Heart right ventricle (tissue), 16 donors: ENCODE measurements at regions not wholly inside any gene's neighbourhood (a gene's known extent, or its start where the extent isn't known, plus 50 kb on each side); places are given as distances from the start of the nearest gene placed in this dataset.

Source experiments
- ATAC-seq, 8 donors: fragments of 200-7000 bp; cut with Tn5 transposase; one replicate each; pipeline ENCODE4 v1.9.1; 2020; ENCODE audit warnings: mild to moderate bottlenecking in 8 of 8, moderate library complexity in 8 of 8, moderate number of reproducible peaks in 1 of 8
- DNase-seq, 2 donors: peaks; one replicate each; pipeline ENCODE4 v3.0.0-alpha.2; 2020
- H3K27ac ChIP-seq, 10 donors: fragments of 200-600 bp; sonication (generic) in 2 of 10; one replicate each; pipeline versions ENCODE4 v1.5.0 to v1.8.0; 2020 to 2022; ENCODE audit warnings: mild to moderate bottlenecking in 3 of 10
- H3K27me3 ChIP-seq, 7 donors: fragments of 200-600 bp; one replicate each; pipeline ENCODE4 v1.8.0; 2021 to 2022; ENCODE audit warnings: mild to moderate bottlenecking in 2 of 7
- H3K36me3 ChIP-seq, 9 donors: fragments of 200-600 bp; sonication (generic) in 1 of 9; one replicate each; pipeline versions ENCODE4 v1.5.0 to v1.8.0; 2020 to 2022; ENCODE audit warnings: mild to moderate bottlenecking in 2 of 9
- H3K4me1 ChIP-seq, 9 donors: fragments of 200-600 bp; sonication (generic) in 1 of 9; one replicate each; pipeline versions ENCODE4 v1.5.0 to v1.8.0; 2020 to 2022; ENCODE audit warnings: mild to moderate bottlenecking in 4 of 9
- H3K4me3 ChIP-seq, 10 donors: fragments of 200-600 bp; sonication (generic) in 2 of 10; one replicate each; pipeline versions ENCODE4 v1.5.0 to v1.8.0; 2020 to 2022; ENCODE audit warnings: mild to moderate bottlenecking in 7 of 10, moderate library complexity in 2 of 10
- H3K9me3 ChIP-seq, 11 donors: fragments of 200-600 bp in 10 of 11; sonication (generic) in 2 of 11; one replicate each; pipeline versions ENCODE4 v1.5.0 to v1.8.0; 2013 to 2022; ENCODE audit warnings: mild to moderate bottlenecking in 2 of 11, control low read depth in 1 of 11, moderate library complexity in 1 of 11
- WGBS, 2 donors: extraction: QIAGEN DNeasy Blood & Tissue Kit; methylation state at CpG; one replicate each; pipeline ENCODE4 v1.1.7; 2013; ENCODE audit warnings: inconsistent platforms in 1 of 2; 5-methylcytosine and 5-hydroxymethylcytosine counted together
- intact Hi-C, 10 donors: fragments of 100-400 bp; cut with DNase I; formaldehyde crosslinking; loops; one replicate each; pipeline versions ENCODE4 v1.11.1 to v1.14.2; 2022
- TF ChIP-seq, protein P1 (sequence below), 9 donors: fragments of 200-600 bp; sonication (generic) in 2 of 9; IDR thresholded peaks; one replicate each; pipeline versions ENCODE4 v1.5.0 to v1.8.0; 2021 to 2022; ENCODE audit warnings: antibody characterized with exemption in 9 of 9, mild to moderate bottlenecking in 5 of 9, moderate library complexity in 1 of 9
- donor health status: Arrhythmogenic right ventricular cardiomyopathy.
- donor health status: ischemic (EF 13 %, LVEDD 7.1; RV severe dilation, severe dysfunction).
- donor health status: healthy with polysubstance abuse.
- donor health status: DM: no; HTN: yes; CAD: no.
- donor health status: DM: no; HTN: no; CAD: no.
- donor health status: ischemic (EF 25% LVEDD 6.9; RV normal size, moderate dysfunction).
- donor health status: ischemic (EF 25% LVEDD 5.7; RV mildly dilated, moderate dysfunction).
- donor health status: healthy.
- donor health status: DM: yes; HTN: yes; CAD: no.
- donor health status: Ischemic cardiomyopathy.
- donor health status: ischemic (EF 35%, LVEDD 5.7; RV mildly dilated, moderate dysfunction).
- donor health status: nonischemic (EF 11% LVEDD 7.7; RV severe dilation, severe dysfunction).
- donor health status: DM: yes; HTN: yes; CAD: no.
- donor health status: PGD.
- donor health status: ischemic (EF 29% LVEDD 5.4; RV normal size, mild dysfunction).
- donor health status: nonischemic (EF 23%, LVEDD 6.1; RV moderate dilation, normal function).

DNA sequence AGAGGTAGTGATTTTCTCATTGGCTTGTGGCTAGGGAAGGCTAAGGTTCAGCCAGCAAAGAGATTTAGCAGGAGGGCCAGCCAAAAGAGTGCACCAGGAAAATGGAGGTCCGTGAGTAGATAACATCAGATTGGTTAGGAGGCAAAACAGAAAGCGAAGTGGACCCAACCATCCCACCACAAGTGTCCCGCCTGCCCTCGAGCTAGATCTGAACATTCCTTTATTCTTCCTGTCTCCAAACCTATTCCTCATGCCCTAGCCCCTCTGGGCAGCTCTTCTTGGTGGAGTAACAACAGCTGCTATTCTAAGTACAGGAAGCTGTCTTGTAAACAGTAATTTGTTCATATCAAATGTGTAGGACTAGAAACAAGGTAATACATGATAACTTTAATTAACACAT lies 85.7 kb upstream of the BET1 start:
- intact Hi-C loops: loop anchor here (5.0 to 10.0 kb wide), 10 partner anchors 65 to 468 kb away; no protein-coding TSS in a partner anchor
- no peak overlapping the region for H3K27ac ChIP-seq
- TF ChIP-seq, protein P1, sequence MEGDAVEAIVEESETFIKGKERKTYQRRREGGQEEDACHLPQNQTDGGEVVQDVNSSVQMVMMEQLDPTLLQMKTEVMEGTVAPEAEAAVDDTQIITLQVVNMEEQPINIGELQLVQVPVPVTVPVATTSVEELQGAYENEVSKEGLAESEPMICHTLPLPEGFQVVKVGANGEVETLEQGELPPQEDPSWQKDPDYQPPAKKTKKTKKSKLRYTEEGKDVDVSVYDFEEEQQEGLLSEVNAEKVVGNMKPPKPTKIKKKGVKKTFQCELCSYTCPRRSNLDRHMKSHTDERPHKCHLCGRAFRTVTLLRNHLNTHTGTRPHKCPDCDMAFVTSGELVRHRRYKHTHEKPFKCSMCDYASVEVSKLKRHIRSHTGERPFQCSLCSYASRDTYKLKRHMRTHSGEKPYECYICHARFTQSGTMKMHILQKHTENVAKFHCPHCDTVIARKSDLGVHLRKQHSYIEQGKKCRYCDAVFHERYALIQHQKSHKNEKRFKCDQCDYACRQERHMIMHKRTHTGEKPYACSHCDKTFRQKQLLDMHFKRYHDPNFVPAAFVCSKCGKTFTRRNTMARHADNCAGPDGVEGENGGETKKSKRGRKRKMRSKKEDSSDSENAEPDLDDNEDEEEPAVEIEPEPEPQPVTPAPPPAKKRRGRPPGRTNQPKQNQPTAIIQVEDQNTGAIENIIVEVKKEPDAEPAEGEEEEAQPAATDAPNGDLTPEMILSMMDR (IDR thresholded peaks at IDR 0.05): no peak
- DNase-seq (no peak), ATAC-seq (no peak)
- 84 to 87% methylated on average over 4 of the region's 4 CpGs for WGBS, 2 donors
- H3K4me1 ChIP-seq: peaks cover 0 to 18% (median 8%) of the 10 kb centered on the region in 9 donors
- H3K4me3 ChIP-seq: no peak overlapping the region
- H3K9me3 ChIP-seq: no peaks in the 10 kb centered on the region
- H3K27me3 ChIP-seq: peaks cover 0 to 3% (median 0%) of the 10 kb centered on the region in 7 donors
- H3K36me3 ChIP-seq: no peaks in the 10 kb centered on the region

DNA sequence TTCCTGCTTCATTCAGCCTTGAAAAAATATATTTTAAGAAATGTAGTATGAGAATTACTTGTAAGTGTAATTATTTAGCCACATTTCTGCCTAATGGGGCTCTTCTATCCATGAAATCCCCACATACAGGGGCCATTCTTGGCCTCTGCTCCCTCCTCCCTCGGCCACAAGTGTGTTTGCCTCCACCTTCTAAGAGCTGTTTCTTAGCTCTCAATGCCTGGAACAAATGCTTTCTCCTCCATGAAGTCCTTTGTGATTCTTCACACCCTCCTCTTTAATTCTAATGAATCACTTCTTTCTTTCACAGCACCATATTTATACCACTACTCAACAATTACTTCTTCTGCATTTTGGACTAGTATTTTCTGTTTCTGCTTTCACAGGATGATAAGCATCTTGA lies 88.8 kb upstream of the BET1 start:
- H3K4me1 ChIP-seq: peaks cover 0 to 9% (median 2%) of the 10 kb centered on the region in 9 donors
- H3K27ac ChIP-seq: no peak overlapping the region
- no peak overlapping the region for H3K4me3 ChIP-seq
- no peaks in the 10 kb centered on the region for H3K9me3 ChIP-seq
- intact Hi-C loops: loop anchor here in 3 of 10 donors (5.0 to 10.0 kb wide), 3 partner anchors 62 to 196 kb away; no protein-coding TSS in a partner anchor
- 88 to 93% methylated on average over 1 of the region's 1 CpG for WGBS, 2 donors
- DNase-seq (no peak), ATAC-seq (no peak)
- H3K27me3 ChIP-seq: peaks cover 0 to 3% (median 0%) of the 10 kb centered on the region in 7 donors
- TF ChIP-seq, protein P1 (IDR thresholded peaks at IDR 0.05): no peak
- H3K36me3 ChIP-seq: no peaks in the 10 kb centered on the region

DNA sequence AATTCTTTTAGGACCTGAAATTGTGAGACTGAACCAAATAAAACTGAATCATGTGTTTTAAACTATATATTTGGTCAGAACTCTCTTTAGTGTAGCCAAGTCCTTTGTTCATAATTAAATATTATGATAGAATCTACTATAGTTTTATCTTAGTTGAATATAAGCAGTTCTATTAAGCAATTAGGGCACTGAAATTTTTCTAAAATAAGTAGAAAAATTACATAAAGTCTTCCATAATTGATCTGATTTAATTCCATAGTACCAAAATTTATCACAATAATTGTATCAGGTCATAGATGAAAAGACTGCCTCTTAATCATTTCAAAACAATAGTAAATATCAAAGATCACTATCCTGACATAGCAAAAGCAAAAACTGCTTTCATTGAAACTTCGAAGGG lies 90.1 kb upstream of the BET1 start:
- H3K4me3 ChIP-seq: no peak overlapping the region
- H3K27me3 ChIP-seq: peaks cover 0 to 3% (median 0%) of the 10 kb centered on the region in 7 donors
- 91 to 94% methylated on average over 1 of the region's 1 CpG for WGBS, 2 donors
- no peaks in the 10 kb centered on the region for H3K4me1 ChIP-seq
- DNase-seq (no peak), ATAC-seq (no peak)
- no peaks in the 10 kb centered on the region for H3K9me3 ChIP-seq
- H3K36me3 ChIP-seq: no peaks in the 10 kb centered on the region
- intact Hi-C loops: loop anchor here in 3 of 10 donors (5.0 to 10.0 kb wide), 3 partner anchors 61 to 197 kb away; no protein-coding TSS in a partner anchor
- H3K27ac ChIP-seq: no peak overlapping the region
- TF ChIP-seq, protein P1 (IDR thresholded peaks at IDR 0.05): no peak

DNA sequence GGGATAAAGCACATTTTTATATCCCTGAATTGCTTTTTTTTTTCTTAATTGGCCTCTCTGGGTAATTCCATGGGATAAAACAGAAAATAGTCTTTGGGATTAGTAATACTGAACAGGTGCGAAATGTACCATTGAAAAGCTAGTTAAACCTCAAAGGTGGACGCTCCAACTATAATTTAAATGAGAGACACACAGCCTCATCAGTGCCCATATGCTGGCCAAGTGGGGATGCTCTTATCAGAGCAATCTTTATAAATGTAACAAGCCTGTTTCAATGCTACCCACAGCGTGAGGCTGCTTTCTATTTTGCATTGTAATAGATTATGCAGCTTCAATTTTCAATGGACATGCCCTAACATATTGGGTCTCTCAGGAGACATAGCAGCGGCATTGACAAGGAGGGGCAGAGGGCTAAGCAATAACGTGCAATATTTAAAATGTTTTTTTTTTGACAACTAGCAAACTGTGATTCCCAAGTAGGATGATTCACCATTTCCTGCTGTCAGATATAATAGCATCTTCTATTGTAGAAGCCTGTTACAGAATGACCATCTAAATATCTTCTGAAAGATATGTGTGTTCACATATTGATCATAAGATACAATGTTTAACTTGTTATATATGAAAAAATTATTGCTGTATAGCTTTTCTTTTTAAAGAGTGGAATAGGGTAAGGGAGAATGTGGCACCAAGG lies 91.3 kb upstream of the BET1 start:
- Histone ChIP-seq H3K4me1 (no peaks in the 10 kb centered on the region), H3K27ac (no peak overlapping the region), H3K27me3 (peaks cover 0 to 3% (median 0%) of the 10 kb centered on the region in 7 donors), H3K36me3 (no peaks in the 10 kb centered on the region), H3K9me3 (no peaks in the 10 kb centered on the region), H3K4me3 (no peak overlapping the region)
- ATAC-seq: no peak
- WGBS, 2 donors: 81 to 85% methylated on average over 5 of the region's 5 CpGs
- intact Hi-C loops: loop anchor here in 1 of 10 donors (10.0 kb wide), 1 partner anchor 59 kb away; no protein-coding TSS in a partner anchor
- DNase-seq: no peak
- TF ChIP-seq, protein P1 (IDR thresholded peaks at IDR 0.05): no peak
